H9 (cell line): ENCODE measurements at regions not wholly inside any gene's neighbourhood (a gene's known extent, or its start where the extent isn't known, plus 50 kb on each side); places are given as distances from the start of the nearest gene placed in this dataset.
A peak's percentile ranks its signal among the peaks of the same experiment; 100 is the strongest.

Experiments
- DNase-seq: peaks from one replicate; pipeline ENCODE4 v3.0.0-alpha.2; 2017
- H2AFZ ChIP-seq: one replicate; pipeline ENCODE4 v1.6.1; 2013; ENCODE audit warnings: mild to moderate bottlenecking, low read length, control low read depth, moderate library complexity
- H2AK5ac ChIP-seq: 2 replicates; pipeline ENCODE4 v1.6.1; 2013; ENCODE audit warnings: low read length, control low read depth, mixed read lengths; ENCODE audit not compliant: insufficient read length
- H2BK120ac ChIP-seq: one replicate; pipeline ENCODE4 v1.6.1; 2013; ENCODE audit warnings: low read depth, mild to moderate bottlenecking, low read length, control low read depth, inconsistent platforms; ENCODE audit not compliant: poor library complexity, severe bottlenecking
- H2BK12ac ChIP-seq: 2 replicates; pipeline ENCODE4 v1.6.1; 2013; ENCODE audit warnings: low read length, control low read depth, mixed read lengths, low read depth; ENCODE audit not compliant: insufficient read length
- H2BK15ac ChIP-seq: 2 replicates; pipeline ENCODE4 v1.6.1; 2013; ENCODE audit warnings: low read depth, low read length, control low read depth
- H2BK20ac ChIP-seq: one replicate; pipeline ENCODE4 v1.6.1; 2013; ENCODE audit warnings: low read depth, mild to moderate bottlenecking, low read length, control low read depth, inconsistent platforms; ENCODE audit not compliant: poor library complexity, severe bottlenecking
- H2BK5ac ChIP-seq: 2 replicates; pipeline ENCODE4 v1.6.1; 2013; ENCODE audit warnings: low read length, control low read depth, mixed read lengths; ENCODE audit not compliant: insufficient read length
- H3K14ac ChIP-seq: 2 replicates; pipeline ENCODE4 v1.6.1; 2013; ENCODE audit warnings: low read length, control low read depth; ENCODE audit not compliant: insufficient read depth
- H3K18ac ChIP-seq: 2 replicates; pipeline ENCODE4 v1.6.1; 2013; ENCODE audit warnings: low read depth, mild to moderate bottlenecking, mixed read lengths, low read length, control low read depth; ENCODE audit not compliant: insufficient read length
- H3K23ac ChIP-seq: 2 replicates; pipeline ENCODE4 v1.6.1; 2013; ENCODE audit warnings: low read length, control low read depth, mixed read lengths, low read depth; ENCODE audit not compliant: insufficient read length
- H3K23me2 ChIP-seq: 2 replicates; pipeline ENCODE4 v1.6.1; 2013; ENCODE audit warnings: low read depth, mild to moderate bottlenecking, mixed read lengths, low read length, control low read depth; ENCODE audit not compliant: insufficient read length, poor library complexity, severe bottlenecking
- H3K27ac ChIP-seq: 2 replicates; pipeline ENCODE4 v1.5.1; 2013; ENCODE audit warnings: low read length, control low read depth, mixed read lengths, low read depth; ENCODE audit not compliant: insufficient read length
- H3K27me3 ChIP-seq: 2 replicates; pipeline ENCODE4 v1.6.1; 2013; ENCODE audit warnings: low read length, control low read depth, inconsistent platforms; ENCODE audit not compliant: insufficient read depth
- H3K4ac ChIP-seq: 2 replicates; pipeline ENCODE4 v1.6.1; 2013; ENCODE audit warnings: low read depth, mild to moderate bottlenecking, control low read depth, inconsistent platforms, low read length, moderate library complexity
- H3K4me1 ChIP-seq: 2 replicates; pipeline ENCODE4 v1.6.1; 2013; ENCODE audit warnings: low read length, control low read depth, inconsistent platforms; ENCODE audit not compliant: insufficient read depth
- H3K4me2 ChIP-seq: 2 replicates; pipeline ENCODE4 v1.6.1; 2013; ENCODE audit warnings: low read length, control low read depth, mixed read lengths; ENCODE audit not compliant: insufficient read length, insufficient read depth
- H3K56ac ChIP-seq: 2 replicates; pipeline ENCODE4 v1.6.1; 2013; ENCODE audit warnings: low read depth, mild to moderate bottlenecking, mixed read lengths, low read length, control low read depth; ENCODE audit not compliant: insufficient read length
- H3K79me1 ChIP-seq: 2 replicates; pipeline ENCODE4 v1.6.1; 2013; ENCODE audit warnings: low read depth, mild to moderate bottlenecking, moderate library complexity, low read length, control low read depth, inconsistent platforms; ENCODE audit not compliant: insufficient read depth, poor library complexity, severe bottlenecking
- H3K79me2 ChIP-seq: 2 replicates; pipeline ENCODE4 v1.6.1; 2013; ENCODE audit warnings: low read length, control low read depth, inconsistent platforms; ENCODE audit not compliant: insufficient read depth
- H3K9ac ChIP-seq: 2 replicates; pipeline ENCODE4 v1.6.1; 2013; ENCODE audit warnings: low read length, control low read depth, mixed read lengths; ENCODE audit not compliant: insufficient read length; ENCODE audit errors: extremely low read depth
- H3K9me3 ChIP-seq: one replicate; pipeline ENCODE4 v1.6.1; 2013; ENCODE audit warnings: low read depth, low read length, inconsistent platforms; ENCODE audit not compliant: control insufficient read depth
- H3T11ph ChIP-seq: one replicate; pipeline ENCODE4 v1.6.1; 2013; ENCODE audit warnings: mild to moderate bottlenecking, low read length, control low read depth, inconsistent platforms
- H4K20me1 ChIP-seq: one replicate; pipeline ENCODE4 v1.6.1; 2013; ENCODE audit not compliant: control insufficient read depth, insufficient read length, insufficient read depth
- H4K5ac ChIP-seq: 2 replicates; pipeline ENCODE4 v1.6.1; 2013; ENCODE audit warnings: low read depth, mild to moderate bottlenecking, mixed read lengths, low read length, control low read depth; ENCODE audit not compliant: insufficient read length
- H4K8ac ChIP-seq: replicated peaks from 2 replicates; pipeline ENCODE4 v1.6.1; 2013; ENCODE audit warnings: low read length, control low read depth, mixed read lengths, low read depth; ENCODE audit not compliant: insufficient read length
- H4K91ac ChIP-seq: 2 replicates; pipeline ENCODE4 v1.6.1; 2013; ENCODE audit warnings: low read depth, mild to moderate bottlenecking, moderate library complexity, mixed read lengths, low read length, control low read depth; ENCODE audit not compliant: insufficient read length
- H3K27ac Mint-ChIP-seq, 3 experiments: 2 replicates in 2 of 3; 3 replicates in 1 of 3; pipeline ENCODE4 v1.8.0; 2020 to 2021; ENCODE audit warnings: mixed read lengths in 3 of 3, mild to moderate bottlenecking in 1 of 3, moderate library complexity in 1 of 3
- H3K27me3 Mint-ChIP-seq: 2 replicates; pipeline ENCODE4 v1.8.0; 2021; ENCODE audit warnings: low read depth, mild to moderate bottlenecking, moderate library complexity, mixed read lengths
- H3K36me3 Mint-ChIP-seq, 3 experiments: 2 replicates in 2 of 3; 3 replicates in 1 of 3; pipeline ENCODE4 v1.8.0; 2020 to 2021; ENCODE audit warnings: low read depth in 3 of 3, mixed read lengths in 3 of 3; ENCODE audit not compliant: insufficient read depth in 1 of 3
- H3K4me1 Mint-ChIP-seq, 2 experiments: 2 replicates each; pipeline ENCODE4 v1.8.0; 2020; ENCODE audit warnings: mixed read lengths in 2 of 2
- H3K4me3 Mint-ChIP-seq, 2 experiments: 2 replicates in 1 of 2; 3 replicates in 1 of 2; pipeline ENCODE4 v1.8.0; 2020 to 2021; ENCODE audit warnings: mild to moderate bottlenecking in 2 of 2, mixed read lengths in 2 of 2, moderate library complexity in 1 of 2
- H3K9me3 Mint-ChIP-seq, 2 experiments: 2 replicates in 1 of 2; 3 replicates in 1 of 2; pipeline ENCODE4 v1.8.0; 2020; ENCODE audit warnings: mild to moderate bottlenecking in 2 of 2, mixed read lengths in 2 of 2, moderate library complexity in 1 of 2
- WGBS: extraction: QIAGEN DNeasy Blood & Tissue Kit; methylation state at CpG from one replicate; pipeline ENCODE4 v1.1.7; 2013; ENCODE audit warnings: missing lambda C conversion rate, low lambda C conversion rate, mixed read lengths; ENCODE audit not compliant: insufficient read length; ENCODE audit errors: extremely low coverage; 5-methylcytosine and 5-hydroxymethylcytosine counted together
- TF ChIP-seq, protein P1 (sequence below): fragments of 200-600 bp; sonication (generic); conservative IDR thresholded peaks from 3 replicates; pipeline ENCODE4 v1.8.0; 2021; ENCODE audit warnings: antibody characterized with exemption, mild to moderate bottlenecking

- no peak overlapping the region for H2BK120ac ChIP-seq
- H3K23ac ChIP-seq = no peak overlapping the region
- no peak overlapping the region for H3K56ac ChIP-seq
- no peak overlapping the region for H3K4me2 ChIP-seq
- no peaks in the 10 kb centered on the region for H3K9me3 ChIP-seq
- no peak overlapping the region for H2AFZ ChIP-seq
- H3K18ac ChIP-seq = no peak overlapping the region
- H3K27ac ChIP-seq = no peak overlapping the region
- no peak overlapping the region for H3K14ac ChIP-seq
- H3K23me2 ChIP-seq = no peaks in the 10 kb centered on the region
- no peaks in the 10 kb centered on the region for H3K79me1 ChIP-seq
- H2BK15ac ChIP-seq = no peak overlapping the region
- peaks cover 2% of the 10 kb centered on the region; the same call in 1 of the 2 replicates for H3K79me2 ChIP-seq
- no peaks in the 10 kb centered on the region for H3K27me3 Mint-ChIP-seq
- no peak overlapping the region for H4K91ac ChIP-seq
- no peak overlapping the region for H4K5ac ChIP-seq
- H2BK20ac ChIP-seq = no peak overlapping the region
- H2AK5ac ChIP-seq = no peak overlapping the region
- H4K8ac ChIP-seq = no peak overlapping the region
- TF ChIP-seq, protein P1, sequence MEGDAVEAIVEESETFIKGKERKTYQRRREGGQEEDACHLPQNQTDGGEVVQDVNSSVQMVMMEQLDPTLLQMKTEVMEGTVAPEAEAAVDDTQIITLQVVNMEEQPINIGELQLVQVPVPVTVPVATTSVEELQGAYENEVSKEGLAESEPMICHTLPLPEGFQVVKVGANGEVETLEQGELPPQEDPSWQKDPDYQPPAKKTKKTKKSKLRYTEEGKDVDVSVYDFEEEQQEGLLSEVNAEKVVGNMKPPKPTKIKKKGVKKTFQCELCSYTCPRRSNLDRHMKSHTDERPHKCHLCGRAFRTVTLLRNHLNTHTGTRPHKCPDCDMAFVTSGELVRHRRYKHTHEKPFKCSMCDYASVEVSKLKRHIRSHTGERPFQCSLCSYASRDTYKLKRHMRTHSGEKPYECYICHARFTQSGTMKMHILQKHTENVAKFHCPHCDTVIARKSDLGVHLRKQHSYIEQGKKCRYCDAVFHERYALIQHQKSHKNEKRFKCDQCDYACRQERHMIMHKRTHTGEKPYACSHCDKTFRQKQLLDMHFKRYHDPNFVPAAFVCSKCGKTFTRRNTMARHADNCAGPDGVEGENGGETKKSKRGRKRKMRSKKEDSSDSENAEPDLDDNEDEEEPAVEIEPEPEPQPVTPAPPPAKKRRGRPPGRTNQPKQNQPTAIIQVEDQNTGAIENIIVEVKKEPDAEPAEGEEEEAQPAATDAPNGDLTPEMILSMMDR = no peak
- H3K9me3 Mint-ChIP-seq = no peaks in the 10 kb centered on the region
- no peak overlapping the region for H3K9ac ChIP-seq
- no peak for DNase-seq
- no peaks in the 10 kb centered on the region for H4K20me1 ChIP-seq
- 0 out of 4 replicates have a peak, but pooled peaks cover 0 to 3% of the 10 kb centered on the region in 2 experiments for H3K4me1 Mint-ChIP-seq
- H2BK12ac ChIP-seq = no peak overlapping the region
- no peak overlapping the region for H2BK5ac ChIP-seq
- peak overlapping the region in 1 of 3 experiments; percentile 29; a peak in 1 of 7 replicates for H3K27ac Mint-ChIP-seq
- H3K36me3 Mint-ChIP-seq = peaks cover 1 to 33% (median 10%) of the 10 kb centered on the region in 3 experiments; a peak in 6 of 7 replicates
- H3K4ac ChIP-seq = no peak overlapping the region
- no peaks in the 10 kb centered on the region for H3K27me3 ChIP-seq
- no peak overlapping the region for H3K4me3 Mint-ChIP-seq
- no CpG with 5 or more reads among the region's 2 CpGs for WGBS
- no peak overlapping the region for H3T11ph ChIP-seq
- no peaks in the 10 kb centered on the region for H3K4me1 ChIP-seq
Measured at GRCh38 chr6:34646714-34647113, 49.9 kb downstream of the ILRUN start.
